ENCODE measurements at regions not wholly inside any gene's neighbourhood (a gene's known extent, or its start where the extent isn't known, plus 50 kb on each side); places are given as distances from the start of the nearest gene placed in this dataset.

GRCh38 chr16:50448981-50449380, 80.2 kb upstream of the BRD7 start:
- TF ChIP-seq EZH2 (IDR thresholded peaks at IDR 0.05; ENCODE audit: borderline replicate concordance, insufficient read depth, low read length, poor library complexity, severe bottlenecking), result no peak
- TF ChIP-seq CTCF (IDR thresholded peaks at IDR 0.05; ENCODE audit: poor library complexity, severe bottlenecking), result no peak
- TF ChIP-seq EP300 (conservative IDR thresholded peaks at IDR 0.05; ENCODE audit: poor library complexity, severe bottlenecking), result no peak
- TF ChIP-seq POLR2AphosphoS5 (IDR thresholded peaks at IDR 0.05), result no peak
